Activated B cell treated with CpG ODN at 0.5 μM for 24 hours (primary cell): ENCODE measurements at regions not wholly inside any gene's neighbourhood (a gene's known extent, or its start where the extent isn't known, plus 50 kb on each side); places are given as distances from the start of the nearest gene placed in this dataset.

Experiments
- ATAC-seq: fragments of 200-7000 bp; cut with Tn5 transposase; one replicate; pipeline ENCODE4 v1.10.0; 2021; ENCODE audit warnings: low read depth, mild to moderate bottlenecking, moderate library complexity
- CTCF ChIA-PET: fragments of 350-600 bp; sonication (Branson Sonifier 250); formaldehyde crosslinking; loops from one replicate; lab custom pipeline; 2021; ENCODE audit warnings: antibody characterized with exemption; lab: Charles Lee
- POLR2A ChIA-PET: fragments of 350-600 bp; sonication (Branson Sonifier 250); formaldehyde crosslinking; loops from one replicate; lab custom pipeline; 2021; ENCODE audit warnings: antibody characterized with exemption; lab: Charles Lee
- DNase-seq: peaks from one replicate; pipeline ENCODE4 v3.0.0; 2022
- H3K27ac Mint-ChIP-seq: one replicate; pipeline ENCODE4 v1.8.0; 2020; ENCODE audit warnings: mixed read lengths
- H3K27me3 Mint-ChIP-seq: one replicate; pipeline ENCODE4 v1.8.0; 2021; ENCODE audit warnings: mixed read lengths
- H3K36me3 Mint-ChIP-seq: one replicate; pipeline ENCODE4 v1.8.0; 2021; ENCODE audit warnings: low read depth, mixed read lengths
- H3K4me1 Mint-ChIP-seq: one replicate; pipeline ENCODE4 v1.8.0; 2021; ENCODE audit warnings: mixed read lengths
- H3K4me3 Mint-ChIP-seq: one replicate; pipeline ENCODE4 v1.8.0; 2020; ENCODE audit warnings: mild to moderate bottlenecking, mixed read lengths
- H3K9me3 Mint-ChIP-seq: one replicate; pipeline ENCODE4 v1.8.0; 2020; ENCODE audit warnings: mixed read lengths
- intact Hi-C: fragments of 100-400 bp; cut with micrococcal nuclease; formaldehyde crosslinking; loops from one replicate; pipeline ENCODE4 v1.15.1; 2024
- TF ChIP-seq, protein P1 (sequence below): fragments of 200-600 bp; IDR thresholded peaks from one replicate; pipeline ENCODE4 v1.8.0; 2022; ENCODE audit warnings: antibody characterized with exemption, mild to moderate bottlenecking

DNA sequence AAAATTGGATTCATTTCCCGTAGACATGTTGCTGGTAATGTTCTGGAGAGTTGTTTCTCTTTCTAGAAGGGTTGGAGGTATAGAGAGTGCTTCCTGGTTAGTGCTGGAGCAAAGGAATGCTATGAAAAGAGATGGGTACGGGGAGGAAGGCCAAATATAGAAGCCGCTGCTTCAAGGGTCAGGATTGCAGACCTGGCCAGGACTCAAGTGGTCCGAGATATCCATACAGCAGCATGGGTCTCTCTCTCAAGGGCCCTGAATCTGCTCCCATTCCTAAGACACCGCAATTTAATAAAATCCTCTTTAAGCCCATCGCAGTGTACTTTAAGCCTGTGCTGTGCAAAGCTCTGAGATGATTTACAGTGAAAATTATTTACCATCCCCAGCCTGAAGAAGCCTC lies 287.0 kb downstream of the FAM43A start:
- no peak for DNase-seq
- H3K36me3 Mint-ChIP-seq = no peaks in the 10 kb centered on the region
- TF ChIP-seq, protein P1, sequence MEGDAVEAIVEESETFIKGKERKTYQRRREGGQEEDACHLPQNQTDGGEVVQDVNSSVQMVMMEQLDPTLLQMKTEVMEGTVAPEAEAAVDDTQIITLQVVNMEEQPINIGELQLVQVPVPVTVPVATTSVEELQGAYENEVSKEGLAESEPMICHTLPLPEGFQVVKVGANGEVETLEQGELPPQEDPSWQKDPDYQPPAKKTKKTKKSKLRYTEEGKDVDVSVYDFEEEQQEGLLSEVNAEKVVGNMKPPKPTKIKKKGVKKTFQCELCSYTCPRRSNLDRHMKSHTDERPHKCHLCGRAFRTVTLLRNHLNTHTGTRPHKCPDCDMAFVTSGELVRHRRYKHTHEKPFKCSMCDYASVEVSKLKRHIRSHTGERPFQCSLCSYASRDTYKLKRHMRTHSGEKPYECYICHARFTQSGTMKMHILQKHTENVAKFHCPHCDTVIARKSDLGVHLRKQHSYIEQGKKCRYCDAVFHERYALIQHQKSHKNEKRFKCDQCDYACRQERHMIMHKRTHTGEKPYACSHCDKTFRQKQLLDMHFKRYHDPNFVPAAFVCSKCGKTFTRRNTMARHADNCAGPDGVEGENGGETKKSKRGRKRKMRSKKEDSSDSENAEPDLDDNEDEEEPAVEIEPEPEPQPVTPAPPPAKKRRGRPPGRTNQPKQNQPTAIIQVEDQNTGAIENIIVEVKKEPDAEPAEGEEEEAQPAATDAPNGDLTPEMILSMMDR = no peak

DNA sequence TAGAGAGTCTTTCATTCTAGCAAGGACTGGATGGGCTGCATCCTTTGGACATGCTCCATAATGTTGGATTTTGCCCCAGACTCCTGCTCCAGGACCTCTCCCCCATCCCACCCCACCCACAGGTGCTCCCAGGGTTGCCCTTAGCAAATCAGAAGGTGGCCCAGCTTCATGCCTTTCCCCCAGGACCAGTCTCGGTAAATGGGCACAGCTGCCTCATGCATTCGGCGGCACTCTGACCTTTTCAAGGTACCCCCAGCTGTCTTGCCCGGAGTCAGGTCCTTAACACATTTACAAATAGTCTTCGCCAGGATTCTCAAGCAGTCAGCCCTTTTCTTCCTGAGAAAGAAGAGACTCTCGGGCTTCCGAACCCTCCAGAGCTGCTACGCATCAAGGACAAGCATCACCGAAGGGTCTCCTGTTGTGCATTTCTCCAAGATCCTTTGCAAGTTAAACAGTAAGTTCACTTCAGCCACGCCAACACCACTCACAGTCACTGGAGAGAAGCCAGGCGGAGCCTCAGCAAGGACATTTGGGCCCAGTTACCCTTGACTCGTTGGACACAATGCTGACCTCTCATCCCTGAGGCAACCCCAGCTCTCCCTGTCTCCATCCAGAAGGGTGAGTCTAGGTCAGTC lies 287.8 kb downstream of the FAM43A start:
- TF ChIP-seq, protein P1 = no peak
- Mint-ChIP-seq H3K27ac (no peak overlapping the region), H3K4me3 (no peak overlapping the region), H3K36me3 (no peaks in the 10 kb centered on the region), H3K9me3 (no peaks in the 10 kb centered on the region), H3K4me1 (peaks cover 23% of the 10 kb centered on the region), H3K27me3 (peaks cover 2% of the 10 kb centered on the region)
- POLR2A ChIA-PET = interaction anchor here (0.6 to 2.0 kb wide), 2 partner anchors 15 to 156 kb away, joined by 4 to 7 read pairs; no protein-coding TSS in a partner anchor
- DNase-seq (no peak), ATAC-seq (no peak)
- CTCF ChIA-PET = interaction anchor here (1.5 kb wide), 1 partner anchor 291 kb away, joined by 4 read pairs; no protein-coding TSS in a partner anchor
- intact Hi-C loops = no loop called here

More for the DNA sequence above, 287.0 kb downstream of the FAM43A start:
- POLR2A ChIA-PET = interaction anchor here (1.6 kb wide), 1 partner anchor 285 kb away, joined by 5 read pairs; no protein-coding TSS in a partner anchor
- H3K4me1 Mint-ChIP-seq = peaks cover 23% of the 10 kb centered on the region
- peaks cover 2% of the 10 kb centered on the region for H3K27me3 Mint-ChIP-seq
- intact Hi-C loops = no loop called here
- no peak overlapping the region for H3K4me3 Mint-ChIP-seq
- no peak overlapping the region for H3K27ac Mint-ChIP-seq
- ATAC-seq = no peak
- no peaks in the 10 kb centered on the region for H3K9me3 Mint-ChIP-seq
- CTCF ChIA-PET = no interaction called here

DNA sequence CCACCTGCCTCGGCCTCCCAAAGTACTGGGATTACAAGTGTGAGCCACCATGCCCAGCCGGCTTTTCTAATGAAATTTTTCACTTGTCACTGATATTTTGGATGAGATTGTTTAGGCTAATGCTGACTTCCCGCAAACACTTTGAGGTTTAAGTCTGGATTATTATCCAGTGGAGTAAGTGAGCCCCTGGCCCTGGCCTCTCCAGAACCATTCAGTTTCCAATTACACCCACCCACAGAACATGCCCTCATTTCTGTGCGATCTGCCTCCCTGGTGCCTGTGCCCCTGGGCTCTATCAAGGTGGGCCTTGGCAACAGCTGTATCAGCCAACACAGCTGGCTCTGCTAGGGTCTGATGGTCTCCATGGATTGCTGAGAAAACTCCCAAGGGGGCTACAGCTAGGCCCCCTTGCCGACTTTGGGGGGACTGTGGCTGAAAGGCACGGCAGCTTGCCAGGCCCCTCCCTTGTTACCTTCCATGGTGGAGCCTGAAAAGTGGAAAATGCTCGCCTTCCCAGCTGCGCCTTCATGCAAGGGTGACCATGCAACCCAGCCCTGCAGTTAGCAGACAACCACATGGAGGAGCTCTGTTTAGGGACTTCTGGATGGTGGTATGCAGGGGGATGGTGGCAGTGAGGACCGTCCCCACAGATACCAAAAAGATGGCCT lies 288.9 kb downstream of the FAM43A start:
- TF ChIP-seq, protein P1 = no peak
- Mint-ChIP-seq H3K36me3 (no peaks in the 10 kb centered on the region), H3K9me3 (no peaks in the 10 kb centered on the region), H3K27ac (no peak overlapping the region), H3K4me1 (peaks cover 23% of the 10 kb centered on the region), H3K4me3 (no peak overlapping the region), H3K27me3 (peaks cover 2% of the 10 kb centered on the region)
- POLR2A ChIA-PET = interaction anchor here (0.7 to 2.3 kb wide), 6 partner anchors 138 to 291 kb away, joined by 3 to 9 read pairs (median 6); partner anchors contain the start of gene FAM43A
- CTCF ChIA-PET = interaction anchor here (1.5 to 1.7 kb wide), 2 partner anchors 287 to 292 kb away, joined by 4 to 7 read pairs; no protein-coding TSS in a partner anchor
- no peak for DNase-seq
- ATAC-seq = no peak
- intact Hi-C loops = no loop called here

DNA sequence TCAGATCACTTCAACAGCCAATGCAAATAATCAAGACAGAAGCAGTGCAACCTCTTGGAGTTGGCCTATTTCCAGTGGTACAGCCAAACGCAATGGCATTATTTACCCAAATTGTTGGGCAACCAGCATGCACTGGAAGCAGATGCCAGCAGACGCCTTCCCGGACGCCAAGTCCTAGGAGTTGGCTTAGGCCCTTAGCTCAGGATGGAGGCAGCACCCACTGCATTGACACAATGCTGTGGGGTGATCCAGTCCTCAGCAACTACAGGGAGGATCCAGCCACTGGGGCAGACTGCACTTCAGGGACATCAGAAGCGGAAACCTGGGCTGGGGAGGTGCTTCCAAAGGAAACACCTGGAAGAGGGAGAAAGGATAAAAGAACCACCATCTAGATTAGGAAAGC lies 290.4 kb downstream of the FAM43A start:
- peaks cover 2% of the 10 kb centered on the region for H3K27me3 Mint-ChIP-seq
- H3K4me3 Mint-ChIP-seq = peak overlapping the region; percentile 36
- H3K9me3 Mint-ChIP-seq = no peaks in the 10 kb centered on the region
- ATAC-seq (no peak), DNase-seq (no peak)
- peaks cover 23% of the 10 kb centered on the region for H3K4me1 Mint-ChIP-seq
- ChIA-PET POLR2A (interaction anchor here (0.6 to 2.3 kb wide), 5 partner anchors 147 to 292 kb away, joined by 3 to 9 read pairs (median 4); no protein-coding TSS in a partner anchor), CTCF (interaction anchor here (0.6 to 1.7 kb wide), 2 partner anchors 72 to 288 kb away, joined by 3 to 7 read pairs; no protein-coding TSS in a partner anchor)
- TF ChIP-seq, protein P1 = no peak
- H3K36me3 Mint-ChIP-seq = no peaks in the 10 kb centered on the region
- intact Hi-C loops = no loop called here
- peak overlapping the region; percentile 83 for H3K27ac Mint-ChIP-seq

DNA sequence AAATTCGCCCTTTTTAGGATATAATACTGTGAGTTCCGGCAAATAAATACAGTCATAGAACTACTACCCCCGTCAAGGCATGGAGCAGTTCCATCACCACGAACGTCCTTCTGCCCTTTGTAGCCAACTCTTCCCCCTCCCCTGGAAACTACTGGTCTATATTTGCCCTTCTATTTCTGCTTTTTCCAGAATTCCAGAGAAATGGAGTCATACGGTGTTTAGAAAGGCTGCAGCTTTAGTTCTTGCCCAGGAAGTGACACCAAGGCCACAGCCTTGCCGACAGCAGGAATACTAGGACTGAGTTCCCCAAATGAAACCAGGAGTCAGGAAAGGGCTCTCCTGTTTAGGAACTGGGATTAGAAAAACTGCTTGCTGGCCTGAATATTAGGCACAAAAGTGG lies 291.2 kb downstream of the FAM43A start:
- no peak overlapping the region for H3K27ac Mint-ChIP-seq
- no peak for ATAC-seq
- peaks cover 23% of the 10 kb centered on the region for H3K4me1 Mint-ChIP-seq
- POLR2A ChIA-PET = no interaction called here
- no peaks in the 10 kb centered on the region for H3K36me3 Mint-ChIP-seq
- no peak for DNase-seq
- peaks cover 2% of the 10 kb centered on the region for H3K27me3 Mint-ChIP-seq
- no peak overlapping the region for H3K4me3 Mint-ChIP-seq
- no peaks in the 10 kb centered on the region for H3K9me3 Mint-ChIP-seq
- intact Hi-C loops = no loop called here
- TF ChIP-seq, protein P1 = no peak
- CTCF ChIA-PET = interaction anchor here (0.6 to 1.0 kb wide), 2 partner anchors 68 to 295 kb away, joined by 3 read pairs; no protein-coding TSS in a partner anchor
